Natural killer cell treated with Interleukin-12 subunit alpha and Interleukin-12 subunit beta and Interleukin-15 and Interleukin-18, amount 100 ng/mL, for 72 hours (primary cell): ENCODE measurements at regions not wholly inside any gene's neighbourhood (a gene's known extent, or its start where the extent isn't known, plus 50 kb on each side); places are given as distances from the start of the nearest gene placed in this dataset.
A peak's percentile ranks its signal among the peaks of the same experiment; 100 is the strongest.

Experiments used
- ATAC-seq, 2 donors: fragments of 150-1000 bp; cut with Tn5 transposase in 1 of 2; sonication (Bioruptor Pico), chemical (Tn5 transposase) in 1 of 2; 2 replicates each; pipeline ENCODE4 v1.10.0; 2021
- DNase-seq: peaks from one replicate; pipeline ENCODE4 v3.0.0; 2022; ENCODE audit warnings: low spot score
- H3K27ac Mint-ChIP-seq, 2 donors: 1 replicate in 1 of 2; 2 replicates in 1 of 2; pipeline ENCODE4 v1.8.0; 2022; ENCODE audit warnings: mixed read lengths in 2 of 2, mild to moderate bottlenecking in 1 of 2, moderate library complexity in 1 of 2
- H3K27me3 Mint-ChIP-seq, 2 donors: 1 replicate in 1 of 2; 2 replicates in 1 of 2; pipeline ENCODE4 v1.8.0; 2022; ENCODE audit warnings: mixed read lengths in 2 of 2
- H3K36me3 Mint-ChIP-seq: one replicate; pipeline ENCODE4 v1.8.0; 2022; ENCODE audit warnings: mixed read lengths
- H3K4me1 Mint-ChIP-seq, 2 donors: 1 replicate in 1 of 2; 2 replicates in 1 of 2; pipeline ENCODE4 v1.8.0; 2022; ENCODE audit warnings: low read depth in 2 of 2, mixed read lengths in 2 of 2, mild to moderate bottlenecking in 1 of 2
- H3K4me3 Mint-ChIP-seq: one replicate; pipeline ENCODE4 v1.8.0; 2022; ENCODE audit warnings: mixed read lengths
- H3K9me3 Mint-ChIP-seq: 2 replicates; pipeline ENCODE4 v1.8.0; 2022; ENCODE audit warnings: mixed read lengths

DNA sequence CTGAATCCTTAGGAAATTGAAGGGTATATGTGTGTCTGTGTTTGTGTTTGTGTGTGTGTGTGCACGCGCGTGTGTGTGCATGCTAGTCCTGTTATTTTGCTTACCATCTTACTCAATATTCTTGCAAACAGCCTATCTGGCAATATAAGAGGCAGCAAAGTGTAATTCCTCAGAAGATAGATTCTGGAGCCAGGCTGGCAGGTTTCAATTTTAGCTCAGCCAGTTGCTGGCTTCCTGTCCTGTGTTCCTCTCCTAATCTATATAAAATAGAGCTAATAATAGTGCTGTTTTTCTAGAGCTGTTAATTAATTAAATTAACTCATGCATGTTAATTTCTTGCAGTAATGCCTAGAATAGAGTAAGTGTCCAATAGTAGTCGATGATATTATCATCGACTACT lies 256.2 kb downstream of the PIK3C3 start:
- no peak for ATAC-seq
- no peaks in the 10 kb centered on the region for H3K4me1 Mint-ChIP-seq
- H3K9me3 Mint-ChIP-seq: peaks cover 11% of the 10 kb centered on the region
- H3K36me3 Mint-ChIP-seq: no peaks in the 10 kb centered on the region
- H3K4me3 Mint-ChIP-seq: no peak overlapping the region
- no peaks in the 10 kb centered on the region for H3K27me3 Mint-ChIP-seq
- no peak for DNase-seq
- H3K27ac Mint-ChIP-seq: no peak overlapping the region

DNA sequence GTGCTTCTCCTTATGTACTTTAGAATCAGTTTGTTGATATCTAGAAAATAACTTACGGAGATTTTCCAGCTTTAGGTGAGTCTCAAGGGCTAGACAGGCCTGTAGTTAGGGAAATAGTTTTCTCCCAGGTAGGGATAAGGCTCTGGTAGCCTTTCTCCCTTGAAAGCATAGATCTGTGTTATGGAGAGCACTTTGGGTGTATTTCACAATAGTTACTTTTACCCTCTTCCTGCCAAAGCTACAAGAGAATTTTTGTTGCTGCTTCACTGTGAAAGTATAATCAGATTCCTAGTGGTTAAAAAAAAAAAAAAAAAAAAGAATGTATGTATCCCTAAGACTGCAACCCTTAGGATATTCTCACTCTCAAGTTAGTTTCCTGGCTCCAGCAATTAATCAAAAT lies 267.5 kb downstream of the PIK3C3 start:
- Mint-ChIP-seq H3K27me3 (no peaks in the 10 kb centered on the region), H3K4me3 (no peak overlapping the region), H3K36me3 (peaks cover 4% of the 10 kb centered on the region), H3K4me1 (no peaks in the 10 kb centered on the region), H3K27ac (no peak overlapping the region), H3K9me3 (peaks cover 7% of the 10 kb centered on the region)
- no peak for DNase-seq
- no peak for ATAC-seq

DNA sequence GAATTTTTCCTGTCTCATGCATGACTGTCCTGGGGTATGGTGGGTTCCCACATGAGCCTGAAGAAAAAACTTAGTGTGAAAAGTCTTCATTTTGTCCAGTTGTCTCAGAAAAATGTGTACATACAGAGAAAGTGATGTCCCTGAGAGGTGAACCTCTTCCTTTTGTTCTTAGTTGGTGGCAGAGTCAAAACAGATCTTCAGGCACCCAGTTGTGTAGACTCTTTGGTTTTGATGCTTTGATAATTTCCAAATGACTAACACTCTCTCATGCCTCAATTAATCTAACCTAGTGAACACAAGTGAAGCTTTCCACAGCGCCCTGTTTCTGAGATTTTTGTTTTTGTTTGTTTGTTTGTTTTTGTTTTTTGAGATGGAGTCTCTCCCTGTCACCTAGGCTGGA lies 273.5 kb downstream of the PIK3C3 start:
- no peaks in the 10 kb centered on the region for H3K36me3 Mint-ChIP-seq
- H3K4me3 Mint-ChIP-seq: no peak overlapping the region
- no peak overlapping the region for H3K27ac Mint-ChIP-seq
- DNase-seq (no peak), ATAC-seq (no peak)
- no peaks in the 10 kb centered on the region for H3K4me1 Mint-ChIP-seq
- H3K9me3 Mint-ChIP-seq: no peaks in the 10 kb centered on the region
- no peaks in the 10 kb centered on the region for H3K27me3 Mint-ChIP-seq

DNA sequence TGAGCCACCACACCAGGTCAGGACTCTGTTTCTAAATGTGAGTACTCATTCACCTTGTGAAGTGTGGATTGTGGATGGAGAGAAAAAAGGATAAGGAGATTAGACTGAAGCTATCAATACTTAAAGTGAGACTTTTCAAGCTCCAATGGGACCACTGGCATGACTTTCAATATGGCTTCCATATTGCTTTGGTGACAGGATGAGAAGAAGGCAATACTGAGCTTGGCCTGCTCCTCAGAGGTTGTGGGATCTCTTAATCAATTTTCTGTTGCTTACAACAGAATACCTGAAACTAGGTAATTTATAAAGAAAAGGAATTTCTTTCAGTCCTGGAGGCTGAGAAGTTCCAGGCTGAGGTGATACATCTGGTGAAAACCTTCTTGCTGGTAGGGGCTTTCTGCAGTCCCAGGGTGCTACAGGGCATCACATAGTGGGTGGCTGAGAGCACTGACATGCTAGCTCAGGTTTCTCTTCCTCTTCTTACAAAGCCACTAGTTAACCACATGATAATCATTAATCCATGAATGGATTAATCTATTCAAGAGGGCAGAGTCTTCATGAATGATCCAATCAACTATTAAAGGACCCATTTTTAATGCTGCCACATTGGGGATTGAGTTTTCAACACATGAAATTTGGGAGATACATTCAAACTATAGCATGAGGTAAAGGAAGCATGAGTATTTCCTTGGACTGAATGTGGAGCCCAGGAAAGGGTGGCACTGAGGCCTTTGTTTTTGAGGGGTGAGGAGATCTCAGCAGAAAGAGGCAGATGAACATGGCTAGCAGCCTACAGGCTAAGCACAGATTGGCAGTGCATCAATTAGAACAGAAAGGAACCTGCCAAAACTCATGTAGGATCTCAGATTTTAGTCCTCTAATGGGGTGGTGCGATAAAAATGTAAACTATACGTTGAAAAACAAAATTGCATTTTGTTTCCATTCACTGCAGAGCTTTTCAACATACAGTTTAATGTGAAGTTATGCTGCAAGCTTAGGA lies 274.5 kb downstream of the PIK3C3 start:
- no peaks in the 10 kb centered on the region for H3K36me3 Mint-ChIP-seq
- no peaks in the 10 kb centered on the region for H3K9me3 Mint-ChIP-seq
- H3K27ac Mint-ChIP-seq: no peak overlapping the region
- no peak for ATAC-seq
- no peaks in the 10 kb centered on the region for H3K4me1 Mint-ChIP-seq
- H3K27me3 Mint-ChIP-seq: no peaks in the 10 kb centered on the region
- DNase-seq: no peak
- H3K4me3 Mint-ChIP-seq: no peak overlapping the region

DNA sequence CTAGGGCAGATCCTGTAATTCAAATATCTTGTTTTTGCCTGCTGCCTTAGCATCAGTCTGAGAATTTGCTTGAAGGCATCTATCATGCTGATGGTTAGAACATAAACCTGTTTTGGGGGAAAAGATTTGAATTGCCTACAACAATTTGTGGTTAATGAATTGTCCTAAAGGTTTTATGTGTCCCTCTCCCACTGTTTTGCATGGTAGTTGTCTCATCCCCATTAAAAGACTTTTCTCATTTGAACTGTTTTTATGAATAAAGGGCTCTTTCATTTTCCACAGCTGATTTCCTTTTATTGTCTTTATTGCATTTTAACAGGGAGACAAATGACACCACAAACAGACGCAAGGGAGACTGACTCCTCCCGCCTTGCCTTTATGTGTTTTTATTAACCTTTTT lies 275.6 kb downstream of the PIK3C3 start:
- no peak for DNase-seq
- no peaks in the 10 kb centered on the region for H3K4me1 Mint-ChIP-seq
- no peaks in the 10 kb centered on the region for H3K27me3 Mint-ChIP-seq
- no peak overlapping the region for H3K27ac Mint-ChIP-seq
- H3K4me3 Mint-ChIP-seq: no peak overlapping the region
- no peak for ATAC-seq
- no peaks in the 10 kb centered on the region for H3K36me3 Mint-ChIP-seq
- no peaks in the 10 kb centered on the region for H3K9me3 Mint-ChIP-seq

DNA sequence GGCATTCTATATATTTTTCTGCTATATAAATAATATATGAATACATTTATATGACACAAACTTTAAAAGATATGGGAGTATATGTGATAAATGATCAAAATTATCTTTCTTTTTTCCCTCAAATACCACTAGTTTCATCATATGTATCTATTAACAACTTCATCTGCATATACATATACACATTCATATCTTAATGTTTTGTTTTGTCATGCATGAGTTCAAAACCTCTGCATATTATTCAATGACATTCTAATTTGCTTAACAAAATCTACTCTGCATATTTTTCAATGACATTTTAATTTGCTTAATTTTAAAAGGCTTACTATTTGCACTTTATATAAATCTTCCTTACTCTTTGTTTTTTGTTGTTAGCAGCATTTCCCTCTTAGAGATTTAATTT lies 276.2 kb downstream of the PIK3C3 start:
- Mint-ChIP-seq H3K4me1 (no peaks in the 10 kb centered on the region), H3K9me3 (no peaks in the 10 kb centered on the region), H3K27me3 (no peaks in the 10 kb centered on the region), H3K36me3 (no peaks in the 10 kb centered on the region), H3K4me3 (no peak overlapping the region), H3K27ac (no peak overlapping the region)
- ATAC-seq: no peak
- DNase-seq: no peak

DNA sequence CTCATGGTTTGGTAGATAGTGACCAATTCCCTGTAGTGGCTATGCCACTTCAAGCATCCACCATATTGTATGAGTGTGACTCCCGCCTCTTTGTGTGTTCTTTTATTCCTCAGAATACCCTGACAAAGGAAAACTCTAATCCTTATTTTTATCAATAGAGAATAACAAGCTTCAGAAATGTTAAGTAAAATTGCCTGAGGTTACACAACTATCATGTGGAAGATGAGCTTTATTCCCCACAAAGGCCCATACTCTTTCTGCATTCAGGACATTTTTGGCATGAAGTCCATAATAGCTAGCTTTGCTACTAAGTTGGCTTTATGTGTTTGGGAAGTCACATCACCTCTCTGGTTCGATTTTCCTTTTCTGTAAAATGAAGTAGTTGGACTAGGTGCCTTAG lies 276.8 kb downstream of the PIK3C3 start:
- Mint-ChIP-seq H3K36me3 (no peaks in the 10 kb centered on the region), H3K9me3 (no peaks in the 10 kb centered on the region), H3K27ac (no peak overlapping the region), H3K4me1 (no peaks in the 10 kb centered on the region), H3K27me3 (no peaks in the 10 kb centered on the region), H3K4me3 (no peak overlapping the region)
- DNase-seq (no peak), ATAC-seq (no peak)

DNA sequence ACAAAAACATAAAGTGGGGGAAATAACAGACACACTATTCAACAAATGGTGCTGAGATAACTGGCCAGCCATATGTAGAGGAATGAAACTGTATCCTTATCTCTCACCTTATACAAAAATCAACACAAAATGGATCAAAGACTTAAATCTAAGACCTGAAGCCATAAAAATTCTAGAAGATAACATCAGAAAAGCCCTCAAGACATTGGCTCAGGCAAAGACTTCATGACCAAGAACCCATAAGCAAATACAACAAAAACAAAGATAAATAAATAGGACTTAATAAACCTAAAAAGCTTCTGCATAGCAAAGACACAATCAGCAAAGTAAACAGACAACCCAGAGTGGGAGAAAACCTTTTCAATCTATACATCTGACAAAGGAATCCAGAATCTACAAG lies 278.9 kb downstream of the PIK3C3 start:
- ATAC-seq (no peak), DNase-seq (no peak)
- Mint-ChIP-seq H3K4me3 (no peak overlapping the region), H3K27ac (no peak overlapping the region), H3K36me3 (no peaks in the 10 kb centered on the region), H3K9me3 (peaks cover 3% of the 10 kb centered on the region), H3K4me1 (no peaks in the 10 kb centered on the region), H3K27me3 (no peaks in the 10 kb centered on the region)

DNA sequence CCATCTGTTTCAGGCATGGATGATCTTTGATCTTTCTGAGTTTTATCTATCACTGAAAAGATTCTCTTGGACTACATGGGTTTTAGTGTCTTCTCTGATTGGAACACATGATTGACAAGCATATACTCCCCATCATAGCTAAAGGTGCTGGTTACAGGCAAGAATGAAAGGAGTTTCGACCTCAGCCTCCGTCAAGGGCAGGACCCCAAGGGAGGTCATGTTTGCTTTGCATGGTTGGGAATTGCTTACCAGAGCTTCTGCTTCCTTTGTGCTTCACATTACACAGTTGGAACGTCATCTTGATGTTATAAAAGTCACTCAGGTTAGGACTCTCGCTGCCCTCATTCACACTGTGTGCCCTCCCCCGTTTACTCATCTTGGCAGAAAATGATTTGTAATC lies 287.7 kb downstream of the PIK3C3 start:
- ATAC-seq (no peak), DNase-seq (no peak)
- Mint-ChIP-seq H3K4me3 (no peak overlapping the region), H3K27me3 (no peaks in the 10 kb centered on the region), H3K27ac (no peak overlapping the region), H3K9me3 (peaks cover 15% of the 10 kb centered on the region), H3K4me1 (no peaks in the 10 kb centered on the region), H3K36me3 (no peaks in the 10 kb centered on the region)

DNA sequence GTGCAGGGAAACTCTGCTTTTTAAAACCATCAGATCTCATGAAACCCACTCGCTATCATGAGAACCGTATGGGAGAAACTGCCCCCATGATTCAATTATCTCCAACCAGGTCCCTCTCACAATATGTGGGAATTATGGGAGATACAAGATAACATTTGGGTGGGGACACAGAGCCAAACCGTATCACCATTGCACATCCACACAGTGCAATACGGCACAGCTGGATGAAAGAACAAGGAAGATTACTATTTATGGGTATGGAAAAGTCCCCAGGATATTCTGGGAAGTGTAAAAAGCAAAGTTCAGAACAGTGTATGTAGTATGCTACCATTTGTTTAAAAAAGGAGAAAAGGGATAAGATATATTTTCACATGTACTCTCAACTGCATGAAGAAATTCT lies 290.1 kb downstream of the PIK3C3 start:
- ATAC-seq: no peak
- Mint-ChIP-seq H3K4me1 (no peaks in the 10 kb centered on the region), H3K36me3 (no peaks in the 10 kb centered on the region), H3K4me3 (no peak overlapping the region), H3K27ac (no peak overlapping the region), H3K27me3 (no peaks in the 10 kb centered on the region), H3K9me3 (peaks cover 12% of the 10 kb centered on the region)
- DNase-seq: no peak

DNA sequence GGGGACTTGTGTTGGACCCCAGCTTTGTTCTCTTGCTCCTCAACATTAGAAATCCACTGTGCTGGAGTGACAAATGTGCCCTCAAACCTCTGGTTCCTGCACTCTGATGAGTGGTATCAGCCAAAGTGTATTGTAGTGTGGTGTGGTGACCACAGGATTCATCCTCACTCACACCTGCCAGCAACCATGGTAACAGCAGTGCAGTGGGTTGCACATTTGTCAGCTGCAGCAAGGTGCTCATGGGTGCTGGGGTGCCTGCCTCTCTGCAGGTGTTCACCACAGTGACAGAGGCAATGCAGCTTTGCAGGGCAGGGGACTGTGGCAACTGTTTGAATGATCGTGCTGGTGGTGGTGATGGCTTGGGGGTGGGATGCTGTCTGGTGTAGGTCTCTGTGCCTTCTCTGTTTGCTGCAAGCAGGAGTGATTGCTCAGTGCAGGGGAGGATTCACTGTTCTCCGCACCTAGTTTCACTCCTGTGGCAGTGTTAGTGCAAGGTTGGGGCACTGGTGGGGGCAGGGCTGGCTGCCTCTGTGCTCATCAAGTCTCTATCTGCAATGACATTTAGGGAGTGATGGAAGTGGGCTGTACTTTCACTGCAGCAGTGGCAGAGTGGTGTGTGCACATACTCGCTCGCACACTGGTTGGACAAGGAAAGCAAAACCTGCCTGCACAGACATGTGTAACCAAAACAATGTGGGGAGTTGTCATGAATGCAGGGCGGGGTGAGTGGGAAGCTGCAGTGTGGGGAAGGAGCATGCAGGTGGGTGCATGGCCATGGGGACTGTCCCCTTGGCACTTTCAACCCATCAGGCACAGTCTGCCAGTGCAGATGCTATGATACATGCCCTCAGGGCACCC lies 301.1 kb downstream of the PIK3C3 start:
- H3K27me3 Mint-ChIP-seq: no peaks in the 10 kb centered on the region
- DNase-seq (no peak), ATAC-seq (peak in 1 of 2 donors; percentile 33)
- no peak overlapping the region for H3K27ac Mint-ChIP-seq
- H3K4me3 Mint-ChIP-seq: no peak overlapping the region
- peaks cover 5% of the 10 kb centered on the region for H3K36me3 Mint-ChIP-seq
- peaks cover 12% of the 10 kb centered on the region for H3K9me3 Mint-ChIP-seq
- H3K4me1 Mint-ChIP-seq: no peaks in the 10 kb centered on the region

DNA sequence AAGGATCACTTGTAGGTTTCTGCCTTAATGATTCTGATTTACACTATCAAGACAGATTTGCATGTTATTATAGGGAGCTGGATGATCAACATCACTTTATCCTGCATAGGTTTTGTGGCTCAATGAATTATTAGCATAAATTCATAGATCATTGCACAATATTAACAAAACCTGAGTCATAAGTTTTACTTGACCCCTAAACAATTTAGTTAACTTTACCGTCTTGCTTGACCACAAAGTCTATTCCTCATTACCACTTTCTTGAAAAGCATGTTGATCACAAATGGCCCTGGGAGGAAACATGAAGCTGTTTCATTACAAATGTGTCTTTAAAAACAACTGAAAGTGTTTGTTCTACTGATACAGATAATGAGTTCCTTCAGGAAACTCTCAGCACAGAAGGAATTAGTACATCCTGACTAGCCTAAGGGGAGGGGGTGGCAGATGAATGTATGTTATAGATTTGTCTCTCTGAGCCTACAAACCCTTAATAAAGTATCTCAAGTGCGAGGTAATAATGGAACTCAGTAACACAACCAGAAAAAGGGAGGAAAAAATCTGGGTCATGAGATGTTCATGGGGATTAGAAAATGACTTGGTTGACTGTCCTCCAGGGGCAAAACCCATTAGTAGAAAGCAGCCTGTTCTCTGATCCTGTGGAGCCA lies 303.4 kb downstream of the PIK3C3 start:
- H3K4me3 Mint-ChIP-seq: no peak overlapping the region
- peaks cover 5% of the 10 kb centered on the region for H3K36me3 Mint-ChIP-seq
- no peak for ATAC-seq
- no peaks in the 10 kb centered on the region for H3K27me3 Mint-ChIP-seq
- peaks cover 7% of the 10 kb centered on the region for H3K9me3 Mint-ChIP-seq
- DNase-seq: no peak
- H3K27ac Mint-ChIP-seq: no peak overlapping the region
- no peaks in the 10 kb centered on the region for H3K4me1 Mint-ChIP-seq

DNA sequence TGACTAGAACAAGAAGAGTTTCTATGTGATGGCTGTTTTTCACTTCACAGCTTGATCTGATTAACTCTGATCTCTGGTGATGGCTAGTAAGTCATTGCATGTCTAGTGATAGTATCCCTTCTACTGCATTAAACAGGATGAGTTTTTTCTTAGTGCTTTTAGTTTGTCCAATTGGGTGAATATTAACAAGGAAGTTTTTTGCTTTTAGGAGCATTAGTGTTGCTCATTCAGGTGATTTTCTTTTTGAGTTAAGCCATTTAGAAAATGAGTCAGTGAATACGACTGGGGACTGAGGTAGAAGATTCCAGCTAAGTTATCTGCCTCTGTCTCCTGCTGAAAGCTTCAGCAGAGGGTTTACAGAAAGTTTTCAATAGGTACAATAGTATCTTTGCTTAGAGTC lies 306.7 kb downstream of the PIK3C3 start:
- no peaks in the 10 kb centered on the region for H3K27me3 Mint-ChIP-seq
- peaks cover 7% of the 10 kb centered on the region for H3K9me3 Mint-ChIP-seq
- DNase-seq: no peak
- no peak overlapping the region for H3K27ac Mint-ChIP-seq
- ATAC-seq: no peak
- H3K4me3 Mint-ChIP-seq: no peak overlapping the region
- H3K36me3 Mint-ChIP-seq: no peaks in the 10 kb centered on the region
- no peaks in the 10 kb centered on the region for H3K4me1 Mint-ChIP-seq

DNA sequence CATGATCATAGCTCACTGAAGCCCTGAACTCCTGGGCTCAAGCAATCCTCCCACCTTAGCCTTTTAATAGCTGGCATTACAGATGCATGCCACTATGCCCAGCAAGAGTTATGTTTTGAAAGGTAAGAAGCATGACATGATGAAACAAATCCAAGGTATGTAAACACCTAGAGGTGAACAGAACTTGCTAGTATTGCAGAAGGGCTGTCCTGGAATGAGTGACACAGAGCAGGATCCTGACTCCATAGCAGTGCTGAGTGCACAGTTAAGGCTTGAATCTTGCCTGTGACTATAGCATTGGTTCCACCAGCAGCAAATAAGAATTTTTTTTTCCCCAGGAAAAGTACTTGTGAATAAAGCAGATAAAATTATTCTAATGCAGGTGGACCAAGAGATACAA lies 309.5 kb downstream of the PIK3C3 start:
- H3K4me1 Mint-ChIP-seq: no peaks in the 10 kb centered on the region
- DNase-seq (no peak), ATAC-seq (no peak)
- no peak overlapping the region for H3K4me3 Mint-ChIP-seq
- H3K27me3 Mint-ChIP-seq: no peaks in the 10 kb centered on the region
- H3K9me3 Mint-ChIP-seq: peaks cover 4% of the 10 kb centered on the region
- H3K27ac Mint-ChIP-seq: no peak overlapping the region
- no peaks in the 10 kb centered on the region for H3K36me3 Mint-ChIP-seq
